ENCODE measurements at regions not wholly inside any gene's neighbourhood (a gene's known extent, or its start where the extent isn't known, plus 50 kb on each side); places are given as distances from the start of the nearest gene placed in this dataset.

GRCh38 chr5:168041583-168041982 is 249.9 kb upstream of the WWC1 start:
- no peaks in the 10 kb centered on the region for H3K9me3 Mint-ChIP-seq
- no peaks in the 10 kb centered on the region for H3K4me1 ChIP-seq (ENCODE audit: control insufficient read depth, insufficient read depth, low read length)
- H3K4me3 ChIP-seq (ENCODE audit: low read length), result no peak overlapping the region
- ATAC-seq (no peak), DNase-seq (no peak)
- no peaks in the 10 kb centered on the region for H3K9me3 ChIP-seq (ENCODE audit: control insufficient read depth, insufficient read depth, low read length)
- intact Hi-C loops (cut with micrococcal nuclease), result no loop called here
- no peaks in the 10 kb centered on the region for H3K4me1 Mint-ChIP-seq
- no peaks in the 10 kb centered on the region for H3K27me3 ChIP-seq (ENCODE audit: control insufficient read depth, insufficient read depth, low read length)
- H3K27ac ChIP-seq (ENCODE audit: low read length), result no peak overlapping the region
- no peaks in the 10 kb centered on the region for H3K27me3 Mint-ChIP-seq (ENCODE audit: low read depth in 2 of 2)
- no peak overlapping the region for H3K4me3 Mint-ChIP-seq
- TF ChIP-seq CTCF (IDR thresholded peaks at IDR 0.05), result no peak
- 94% methylated on average over 2 of the region's 2 CpGs for WGBS (ENCODE audit: insufficient coverage)
- H3K36me3 ChIP-seq (ENCODE audit: control insufficient read depth, insufficient read depth, low read length), result no peaks in the 10 kb centered on the region
- H3K27ac Mint-ChIP-seq, result no peak overlapping the region
- no peaks in the 10 kb centered on the region for H3K36me3 Mint-ChIP-seq

- Histone ChIP-seq H3K27ac (ENCODE audit: low read length) (no peak overlapping the region), H3K9me3 (ENCODE audit: control insufficient read depth, insufficient read depth, low read length) (no peaks in the 10 kb centered on the region), H3K4me1 (ENCODE audit: control insufficient read depth, insufficient read depth, low read length) (no peaks in the 10 kb centered on the region), H3K4me3 (ENCODE audit: low read length) (no peak overlapping the region), H3K27me3 (ENCODE audit: control insufficient read depth, insufficient read depth, low read length) (no peaks in the 10 kb centered on the region), H3K36me3 (ENCODE audit: control insufficient read depth, insufficient read depth, low read length) (no peaks in the 10 kb centered on the region)
- ATAC-seq (no peak), DNase-seq (no peak)
- WGBS (ENCODE audit: insufficient coverage), result 89% methylated on average over 12 of the region's 12 CpGs
- H3K27me3 Mint-ChIP-seq (ENCODE audit: low read depth in 2 of 2), result no peaks in the 10 kb centered on the region
- TF ChIP-seq CTCF (IDR thresholded peaks at IDR 0.05), result no peak
- H3K36me3 Mint-ChIP-seq, result no peaks in the 10 kb centered on the region
- no peaks in the 10 kb centered on the region for H3K4me1 Mint-ChIP-seq
- intact Hi-C loops (cut with micrococcal nuclease), result no loop called here
- H3K27ac Mint-ChIP-seq, result no peak overlapping the region
- H3K4me3 Mint-ChIP-seq, result no peak overlapping the region
- no peaks in the 10 kb centered on the region for H3K9me3 Mint-ChIP-seq
These were observed 249.0 kb upstream of the WWC1 start for GRCh38 chr5:168042284-168043068.

GRCh38 chr5:168046163-168046562 is 245.3 kb upstream of the WWC1 start:
- no peak overlapping the region for H3K4me3 ChIP-seq (ENCODE audit: low read length)
- TF ChIP-seq CTCF (IDR thresholded peaks at IDR 0.05), result no peak
- intact Hi-C loops (cut with micrococcal nuclease), result no loop called here
- Mint-ChIP-seq H3K4me1 (no peaks in the 10 kb centered on the region), H3K27me3 (ENCODE audit: low read depth in 2 of 2) (peaks cover 0 to 2% of the 10 kb centered on the region in 2 donors), H3K4me3 (no peak overlapping the region), H3K36me3 (no peaks in the 10 kb centered on the region), H3K9me3 (no peaks in the 10 kb centered on the region), H3K27ac (no peak overlapping the region)
- no peaks in the 10 kb centered on the region for H3K36me3 ChIP-seq (ENCODE audit: control insufficient read depth, insufficient read depth, low read length)
- H3K27ac ChIP-seq (ENCODE audit: low read length), result no peak overlapping the region
- H3K9me3 ChIP-seq (ENCODE audit: control insufficient read depth, insufficient read depth, low read length), result no peaks in the 10 kb centered on the region
- DNase-seq, result no peak
- no peaks in the 10 kb centered on the region for H3K27me3 ChIP-seq (ENCODE audit: control insufficient read depth, insufficient read depth, low read length)
- ATAC-seq, result no peak
- no peaks in the 10 kb centered on the region for H3K4me1 ChIP-seq (ENCODE audit: control insufficient read depth, insufficient read depth, low read length)
- WGBS (ENCODE audit: insufficient coverage), result 87% methylated on average over 3 of the region's 4 CpGs

Measured in natural killer cell (primary cell).